Ovary (tissue), 3 donors: ENCODE measurements at regions not wholly inside any gene's neighbourhood (a gene's known extent, or its start where the extent isn't known, plus 50 kb on each side); places are given as distances from the start of the nearest gene placed in this dataset.

Source experiments
- CTCF ChIP-seq, 3 donors: fragments of 450-650 bp in 2 of 3; fragments of 200-600 bp in 1 of 3; IDR thresholded peaks; one replicate each; pipeline versions ENCODE4 v1.5.1 to v1.8.0; 2016 to 2022; ENCODE audit warnings: antibody characterized with exemption in 3 of 3, mild to moderate bottlenecking in 1 of 3
- EP300 ChIP-seq: sonication (generic); formaldehyde crosslinking; IDR thresholded peaks from one replicate; pipeline ENCODE4 v1.6.1; 2017; ENCODE audit warnings: antibody characterized with exemption
- POLR2A ChIP-seq: fragments of 450-650 bp; IDR thresholded peaks from one replicate; pipeline ENCODE4 v1.6.1; 2017; ENCODE audit warnings: antibody characterized with exemption, mild to moderate bottlenecking, moderate library complexity
- donor health status: DM: no; HTN: no; CAD: no.

- TF ChIP-seq CTCF (IDR thresholded peaks at IDR 0.05), result no peak
- no peak for TF ChIP-seq POLR2A
- no peak for TF ChIP-seq EP300
Measured at GRCh38 chr9:73655363-73655762, 503.7 kb downstream of the ANXA1 start.
